ENCODE measurements at regions not wholly inside any gene's neighbourhood (a gene's known extent, or its start where the extent isn't known, plus 50 kb on each side); places are given as distances from the start of the nearest gene placed in this dataset.
A peak's percentile ranks its signal among the peaks of the same experiment; 100 is the strongest.

DNA sequence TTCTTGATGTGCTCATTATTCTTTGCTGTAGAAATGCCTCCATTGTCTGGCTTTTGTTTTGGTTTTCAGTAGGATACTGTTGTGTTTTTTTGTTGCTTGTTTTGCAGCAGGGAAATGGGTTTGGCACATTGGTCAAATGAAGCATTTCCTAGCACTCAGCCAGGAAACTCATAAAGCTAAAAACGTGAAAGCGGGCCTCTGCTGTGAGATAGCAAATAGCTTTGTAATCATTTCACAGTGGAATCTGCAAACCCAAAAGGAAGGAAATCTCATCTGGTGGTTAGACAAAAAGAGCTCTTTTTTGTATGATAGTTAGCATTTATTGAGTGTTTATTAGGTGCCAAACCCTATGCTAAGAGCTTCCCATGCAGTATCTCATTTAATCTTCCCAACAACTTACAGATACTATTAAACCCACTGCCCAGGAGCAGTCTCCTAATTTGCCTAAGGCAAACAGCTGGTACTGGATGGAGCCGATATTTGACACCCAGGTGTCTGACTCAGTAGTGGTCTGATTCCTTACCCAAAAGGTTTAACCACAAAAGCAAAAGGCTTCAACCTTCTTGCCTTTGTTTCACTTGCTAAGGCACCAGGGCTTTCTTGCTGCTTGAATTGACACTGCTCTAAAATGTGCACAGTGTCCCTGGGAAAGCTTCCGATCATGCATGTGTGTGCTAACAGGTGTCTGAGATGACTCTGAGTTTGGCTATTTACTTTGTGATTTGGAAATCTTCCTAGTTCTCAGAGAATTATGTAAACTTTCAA, 527.9 kb upstream of the MDFIC2 start:
- DNase-seq (ENCODE audit: low spot score), result no peak

DNA sequence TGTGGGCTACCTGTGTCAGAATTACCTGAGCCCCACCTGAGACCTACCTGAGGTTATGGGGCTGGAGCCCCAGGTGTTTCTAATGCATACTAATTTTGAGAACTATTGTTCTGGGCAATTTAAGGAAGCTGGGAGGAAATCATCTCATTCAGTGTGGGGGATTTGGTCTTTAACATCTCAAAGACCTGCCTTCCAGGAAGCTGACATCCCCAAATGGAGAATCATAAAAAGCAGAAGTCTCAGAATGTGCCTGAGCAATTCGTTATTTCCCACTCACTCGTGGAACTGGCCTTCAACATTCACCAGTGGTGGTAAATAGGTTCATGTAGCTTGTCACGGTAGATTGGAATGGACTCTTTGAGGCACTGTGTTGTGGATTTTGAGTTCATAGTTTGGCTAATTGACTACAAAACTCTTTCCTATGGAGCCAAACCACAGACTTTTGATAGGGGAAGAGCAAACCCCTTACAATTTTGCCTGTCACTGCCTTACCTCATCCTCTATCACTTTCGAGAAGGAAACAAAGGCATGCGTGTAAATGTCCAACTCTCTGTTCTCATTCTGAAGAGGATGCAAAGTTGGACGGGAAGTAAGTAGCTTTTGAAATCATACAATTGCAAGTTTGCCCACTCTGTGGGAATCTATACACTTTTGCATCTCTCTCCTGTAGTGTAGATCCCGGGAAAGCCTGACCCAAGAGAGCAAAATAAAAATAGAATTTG, 521.0 kb upstream of the MDFIC2 start:
- no peak for DNase-seq (ENCODE audit: low spot score)

DNA sequence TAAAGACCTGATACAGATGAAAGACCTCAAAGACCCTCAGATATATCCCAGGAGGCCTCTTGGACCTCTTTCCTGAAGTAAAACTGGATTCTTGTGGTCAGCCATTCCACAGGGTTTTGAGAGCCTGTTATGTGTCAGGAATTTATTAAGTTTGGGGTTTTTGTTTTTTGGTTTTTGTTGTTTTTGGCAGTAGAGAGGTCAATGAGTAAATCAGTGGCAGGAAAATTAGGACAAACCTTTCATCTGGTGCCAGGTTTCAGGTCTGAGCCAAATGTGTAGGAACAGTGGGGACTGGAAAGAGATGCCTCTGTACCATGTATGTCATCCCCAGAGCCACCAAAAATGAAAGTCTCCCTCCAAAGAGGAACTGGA, 520.4 kb upstream of the MDFIC2 start:
- no peak for DNase-seq (ENCODE audit: low spot score)

DNA sequence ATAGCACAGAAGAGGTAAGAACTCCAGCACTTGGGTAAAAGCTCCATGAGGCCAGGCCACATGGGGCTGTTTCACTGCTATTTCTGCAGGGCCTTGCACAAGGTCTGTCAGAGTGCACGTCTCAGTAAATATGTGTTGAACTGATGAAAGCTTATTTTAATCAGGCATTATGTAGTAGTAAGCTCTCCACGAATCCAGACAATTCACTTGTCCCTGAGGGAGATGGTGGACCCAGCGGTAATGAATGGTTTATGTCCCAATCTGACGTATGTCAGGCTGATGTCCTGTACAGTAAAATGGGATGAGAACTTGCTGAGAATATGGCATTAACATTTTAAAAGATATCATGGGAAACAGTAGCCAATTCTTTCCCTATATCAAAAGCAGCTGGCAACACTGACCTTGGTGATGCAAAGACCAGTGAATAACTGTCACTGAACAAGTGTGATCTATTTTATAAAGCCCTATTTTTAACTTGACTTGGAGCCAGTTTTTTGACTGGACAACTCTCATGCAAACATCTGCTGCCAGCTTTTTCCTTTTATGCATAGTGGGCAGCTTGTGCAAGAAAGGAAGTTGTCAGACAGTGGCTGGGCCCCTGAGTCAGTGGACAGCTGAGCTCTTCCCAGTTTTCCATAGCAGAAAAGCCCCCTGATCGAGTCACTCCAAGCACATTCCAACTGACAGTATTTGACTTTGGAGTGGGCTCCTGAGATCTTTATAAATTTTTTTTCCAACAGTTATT, 519.8 kb upstream of the MDFIC2 start:
- DNase-seq (ENCODE audit: low spot score), result peak; percentile 25

DNA sequence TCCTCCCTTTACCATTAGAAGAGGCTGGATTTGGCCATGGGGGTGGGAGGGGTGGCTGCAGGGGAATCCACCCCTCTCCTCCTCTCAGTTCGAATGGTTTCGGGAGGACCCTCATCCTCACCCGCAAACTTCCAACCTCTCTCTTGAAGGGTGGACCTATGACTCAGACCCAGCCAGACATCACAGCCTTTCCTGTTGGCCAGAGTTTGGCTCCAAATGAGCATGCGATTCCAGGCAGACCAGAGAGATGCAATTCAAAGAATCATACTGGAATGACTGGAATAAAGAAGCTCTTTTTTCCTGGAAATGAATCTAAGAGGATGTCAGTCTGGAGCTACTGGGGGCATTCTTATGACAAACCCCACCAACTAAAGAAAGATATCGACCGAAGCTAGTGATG, 516.7 kb upstream of the MDFIC2 start:
- DNase-seq (ENCODE audit: low spot score), result peak; percentile 14

DNA sequence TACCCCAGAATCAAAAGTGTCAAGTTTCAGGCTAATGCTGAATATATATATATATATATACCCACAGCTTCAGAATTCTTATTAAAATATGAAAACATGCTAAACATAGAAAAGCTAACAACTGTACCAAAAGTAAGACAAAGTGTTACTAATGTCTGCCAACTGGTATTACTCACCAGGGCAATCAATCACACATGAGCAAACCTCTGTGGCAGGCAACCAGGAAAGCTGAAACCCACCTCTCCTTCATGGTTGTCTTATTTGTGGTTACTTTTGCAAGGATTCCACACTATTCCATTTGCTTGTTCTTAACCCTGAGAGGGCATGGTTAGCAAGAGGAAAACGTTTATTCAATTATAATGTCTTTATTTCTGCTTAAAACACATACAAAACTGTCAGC, 512.3 kb upstream of the MDFIC2 start:
- DNase-seq (ENCODE audit: low spot score), result peak; percentile 21

- DNase-seq (ENCODE audit: low spot score), result no peak
Measured at GRCh38 chr3:70824078-70824477, 511.6 kb upstream of the MDFIC2 start.

GRCh38 chr3:70823622-70824021, 511.2 kb upstream of the MDFIC2 start:
- no peak for DNase-seq (ENCODE audit: low spot score)

- DNase-seq (ENCODE audit: low spot score), result no peak
Measured at GRCh38 chr3:70822669-70823068, 510.2 kb upstream of the MDFIC2 start.

DNA sequence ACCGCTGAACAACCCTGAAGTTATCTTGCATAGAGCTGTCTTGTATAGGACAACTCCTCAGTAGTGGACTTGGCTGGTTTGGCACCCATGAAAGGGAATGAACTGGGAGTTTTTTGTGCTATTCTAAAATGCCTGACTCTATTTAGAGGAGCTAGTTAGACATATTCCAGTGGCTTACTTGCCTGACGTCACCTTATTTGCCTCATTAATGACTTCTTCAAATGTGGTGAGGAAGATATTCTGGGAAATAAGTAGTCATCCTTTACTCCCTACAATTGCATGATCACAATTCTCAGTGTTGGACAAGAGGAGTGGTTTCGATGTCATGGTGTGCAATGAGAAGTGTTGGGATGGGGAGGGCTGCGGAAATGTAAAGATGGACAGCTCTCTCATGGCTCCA, 509.2 kb upstream of the MDFIC2 start:
- no peak for DNase-seq (ENCODE audit: low spot score)

GRCh38 chr3:70820397-70820796, 508.0 kb upstream of the MDFIC2 start:
- DNase-seq (ENCODE audit: low spot score), result no peak

DNA sequence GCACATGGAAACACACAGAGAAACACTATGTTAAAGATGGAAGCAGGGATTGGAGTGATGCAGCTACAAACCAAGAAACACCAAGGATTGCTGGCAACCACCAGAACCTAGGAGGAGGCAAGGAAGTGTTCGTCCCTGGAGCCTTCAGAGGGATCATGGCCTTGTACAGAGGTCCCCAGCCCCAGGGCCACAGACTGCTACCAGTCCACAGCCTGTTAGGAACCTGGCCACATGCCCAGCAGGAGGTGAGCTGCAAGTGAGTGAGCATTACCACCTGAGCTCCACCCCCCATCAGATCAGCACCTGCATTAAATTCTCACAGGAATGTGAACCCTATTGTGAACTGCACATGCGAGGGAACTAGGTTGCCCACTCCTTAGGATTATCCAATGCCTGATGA, 505.7 kb upstream of the MDFIC2 start:
- no peak for DNase-seq (ENCODE audit: low spot score)

GRCh38 chr3:70816346-70816745, 503.9 kb upstream of the MDFIC2 start:
- DNase-seq (ENCODE audit: low spot score), result no peak

GRCh38 chr3:70815817-70816216, 503.4 kb upstream of the MDFIC2 start:
- no peak for DNase-seq (ENCODE audit: low spot score)

GRCh38 chr3:70813311-70813710, 500.9 kb upstream of the MDFIC2 start:
- no peak for DNase-seq (ENCODE audit: low spot score)

DNA sequence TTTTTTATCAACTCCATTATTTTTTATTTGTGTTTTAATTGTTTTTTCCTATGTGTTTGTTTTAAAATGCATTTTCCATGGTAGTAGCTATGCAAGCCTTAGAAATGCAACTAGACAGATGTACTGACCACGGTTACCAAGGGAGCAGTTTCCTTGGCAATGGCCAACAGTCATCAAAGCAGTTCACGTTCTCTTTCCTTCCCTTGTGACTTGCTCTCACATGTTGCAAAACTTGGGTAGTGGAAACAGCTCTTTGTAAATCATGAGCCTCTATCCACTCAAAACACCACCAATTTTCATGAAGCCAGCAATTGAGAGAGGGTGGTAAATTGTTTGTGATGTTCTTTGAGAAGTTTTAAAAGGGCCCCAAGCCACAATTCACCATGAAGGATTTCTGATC, 499.4 kb upstream of the MDFIC2 start:
- peak; percentile 19 for DNase-seq (ENCODE audit: low spot score)

DNA sequence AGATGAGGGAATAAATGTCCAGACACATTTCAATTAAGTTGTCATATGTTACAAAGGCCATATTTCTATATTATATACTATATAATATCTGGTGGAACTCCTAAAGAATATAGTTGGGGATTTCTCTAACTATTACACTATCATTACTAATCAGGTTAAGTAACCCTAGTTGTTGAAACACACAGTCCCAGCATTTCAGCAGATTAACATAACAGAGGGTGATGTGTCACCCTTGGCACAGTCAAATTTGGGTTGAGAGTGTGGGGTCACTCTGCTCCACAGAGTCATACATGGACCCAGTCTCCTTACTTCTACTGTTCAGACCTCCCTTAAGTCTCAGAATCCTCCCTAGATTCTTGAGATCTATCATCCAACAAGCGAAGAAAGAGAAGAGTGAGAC, 496.4 kb upstream of the MDFIC2 start:
- no peak for DNase-seq (ENCODE audit: low spot score)

DNA sequence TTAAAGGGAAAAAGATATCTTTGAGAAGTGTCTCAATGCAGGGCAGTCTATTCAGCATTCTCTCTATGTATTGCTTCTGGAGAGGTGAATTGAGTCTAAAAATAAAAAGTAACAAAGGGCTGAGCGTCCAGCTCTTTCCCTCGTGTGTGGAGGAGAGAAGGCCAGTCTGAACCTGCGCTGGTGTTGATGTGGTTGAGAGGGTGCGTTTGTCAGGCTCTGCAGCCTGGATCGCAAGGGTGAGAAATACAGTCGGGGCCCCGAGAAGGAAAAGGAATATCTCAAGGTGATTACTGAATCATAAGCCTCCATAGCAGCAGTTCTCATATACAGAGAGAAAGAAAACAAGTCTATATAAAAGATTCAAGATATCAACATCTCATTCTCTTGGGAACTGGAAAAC, 494.1 kb upstream of the MDFIC2 start:
- no peak for DNase-seq (ENCODE audit: low spot score)

GRCh38 chr3:70806021-70806420, 493.6 kb upstream of the MDFIC2 start:
- DNase-seq (ENCODE audit: low spot score), result no peak

- DNase-seq (ENCODE audit: low spot score), result no peak
Measured at GRCh38 chr3:70805061-70805889, 492.8 kb upstream of the MDFIC2 start.

DNA sequence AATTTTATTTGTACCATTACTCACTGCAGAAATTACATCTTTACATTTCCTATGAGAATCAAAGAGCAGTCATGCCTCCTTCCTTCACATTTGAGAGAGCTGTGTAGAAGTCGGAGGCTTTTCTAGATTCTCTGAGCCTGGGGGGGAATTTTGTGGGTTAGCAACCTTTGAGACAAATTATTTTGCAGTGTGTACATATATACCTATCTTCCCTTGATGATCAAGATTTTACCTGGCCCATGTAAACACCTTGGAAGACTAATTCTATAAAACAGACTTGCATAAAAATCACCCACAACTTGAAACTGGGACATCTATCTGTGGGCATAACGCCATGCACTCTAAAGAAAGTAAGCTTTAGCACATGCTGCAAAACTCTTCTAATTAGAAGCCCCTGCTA, 491.5 kb upstream of the MDFIC2 start:
- DNase-seq (ENCODE audit: low spot score), result no peak

DNA sequence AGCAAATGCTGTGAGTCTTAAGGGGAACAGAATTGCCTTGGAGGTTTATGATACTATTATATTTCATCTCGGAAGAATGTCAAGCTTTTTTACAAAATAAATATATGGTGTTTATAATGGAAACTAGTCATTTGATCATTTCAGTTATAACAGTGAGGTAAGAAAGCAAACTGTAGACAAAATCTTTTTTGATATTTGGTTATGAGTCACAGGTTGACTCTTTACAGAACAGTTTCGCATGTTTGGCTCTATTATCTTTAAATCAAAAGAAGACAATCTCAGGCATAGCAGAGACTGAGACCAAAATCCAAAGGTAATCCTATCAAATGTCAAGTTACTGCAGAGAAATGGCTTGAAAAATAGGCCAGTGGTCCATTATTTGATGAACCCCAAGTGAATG, 490.9 kb upstream of the MDFIC2 start:
- DNase-seq (ENCODE audit: low spot score), result no peak
